Liver (tissue), 8 donors: ENCODE measurements at regions not wholly inside any gene's neighbourhood (a gene's known extent, or its start where the extent isn't known, plus 50 kb on each side); places are given as distances from the start of the nearest gene placed in this dataset.

ENCODE experiments used
- DNase-seq: peaks from one replicate; pipeline ENCODE4 v3.0.0-alpha.2; 2017; ENCODE audit warnings: low spot score
- H3K27ac ChIP-seq, 2 donors: one replicate each; pipeline ENCODE4 v1.7.0; 2013; ENCODE audit warnings: inconsistent platforms in 2 of 2, low read length in 2 of 2, control low read depth in 1 of 2, low read depth in 1 of 2, mild to moderate bottlenecking in 1 of 2
- H3K27me3 ChIP-seq, 4 donors: one replicate each; pipeline versions ENCODE4 v1.6.1 to v1.7.0; 2013; ENCODE audit warnings: low read length in 3 of 4, inconsistent platforms in 1 of 4, mild to moderate bottlenecking in 1 of 4, moderate library complexity in 1 of 4; ENCODE audit not compliant: control insufficient read depth in 4 of 4, insufficient read depth in 4 of 4
- H3K36me3 ChIP-seq, 4 donors: one replicate each; pipeline versions ENCODE4 v1.6.1 to v1.7.0; 2013; ENCODE audit warnings: low read length in 3 of 4, mild to moderate bottlenecking in 3 of 4, low read depth in 1 of 4, moderate library complexity in 1 of 4; ENCODE audit not compliant: control insufficient read depth in 4 of 4, insufficient read depth in 3 of 4
- H3K4me1 ChIP-seq, 4 donors: one replicate each; pipeline versions ENCODE4 v1.6.1 to v1.7.0; 2013; ENCODE audit warnings: low read length in 3 of 4, mild to moderate bottlenecking in 3 of 4, moderate library complexity in 1 of 4; ENCODE audit not compliant: control insufficient read depth in 4 of 4, insufficient read depth in 4 of 4
- H3K4me3 ChIP-seq, 3 donors: one replicate each; pipeline versions ENCODE4 v1.6.1 to v1.7.0; 2013; ENCODE audit warnings: low read length in 3 of 3, control low read depth in 1 of 3, low read depth in 1 of 3, mild to moderate bottlenecking in 1 of 3
- H3K9ac ChIP-seq, 2 donors: one replicate each; pipeline ENCODE4 v1.7.0; 2013; ENCODE audit warnings: low read length in 2 of 2, mild to moderate bottlenecking in 2 of 2, moderate library complexity in 2 of 2, control low read depth in 1 of 2, low read depth in 1 of 2
- H3K9me3 ChIP-seq, 4 donors: one replicate each; pipeline versions ENCODE4 v1.6.1 to v1.7.0; 2013; ENCODE audit warnings: low read length in 3 of 4; ENCODE audit not compliant: control insufficient read depth in 4 of 4
- ATF3 ChIP-seq: IDR thresholded peaks from 2 replicates; pipeline ENCODE4 v1.6.1; 2016; ENCODE audit warnings: antibody characterized with exemption
- CTCF ChIP-seq: fragments of 150-350 bp; IDR thresholded peaks from 2 replicates; pipeline ENCODE4 v1.5.1; 2017; ENCODE audit warnings: improper control_type of control experiment, low read depth, low read length; ENCODE audit not compliant: missing input control
- EGR1 ChIP-seq, 2 donors: IDR thresholded peaks; 2 replicates each; pipeline ENCODE4 v1.6.1; 2016 to 2018; ENCODE audit warnings: antibody characterized with exemption in 2 of 2, low read depth in 2 of 2
- FOXA1 ChIP-seq: IDR thresholded peaks from 2 replicates; pipeline ENCODE4 v1.6.1; 2016; ENCODE audit warnings: antibody characterized with exemption
- FOXA2 ChIP-seq: IDR thresholded peaks from 2 replicates; pipeline ENCODE4 v1.6.1; 2016; ENCODE audit warnings: antibody characterized with exemption
- HNF4A ChIP-seq, 2 donors: conservative IDR thresholded peaks; 2 replicates each; pipeline ENCODE4 v1.6.1; 2016; ENCODE audit warnings: antibody characterized with exemption in 2 of 2, mild to moderate bottlenecking in 2 of 2
- HNF4G ChIP-seq: IDR thresholded peaks from 2 replicates; pipeline ENCODE4 v1.6.1; 2016; ENCODE audit warnings: antibody characterized with exemption
- JUND ChIP-seq, 2 donors: IDR thresholded peaks; 2 replicates each; pipeline ENCODE4 v1.6.1; 2016; ENCODE audit warnings: antibody characterized with exemption in 2 of 2
- RAD21 ChIP-seq, 2 donors: IDR thresholded peaks; 2 replicates each; pipeline ENCODE4 v1.6.1; 2016; ENCODE audit warnings: antibody characterized with exemption in 2 of 2, mild to moderate bottlenecking in 2 of 2
- RXRA ChIP-seq, 2 donors: IDR thresholded peaks; 2 replicates each; pipeline ENCODE4 v1.6.1; 2017 to 2018; ENCODE audit warnings: antibody characterized with exemption in 2 of 2, mild to moderate bottlenecking in 1 of 2
- SP1 ChIP-seq: IDR thresholded peaks from 2 replicates; pipeline ENCODE4 v1.6.1; 2018; ENCODE audit warnings: antibody characterized with exemption, mild to moderate bottlenecking
- TAF1 ChIP-seq: conservative IDR thresholded peaks from 2 replicates; pipeline ENCODE4 v1.6.1; 2016; ENCODE audit warnings: antibody characterized with exemption, mild to moderate bottlenecking
- WGBS: extraction: QIAGEN DNeasy Blood & Tissue Kit; methylation state at CpG from one replicate; pipeline ENCODE4 v1.1.7; 2013; 5-methylcytosine and 5-hydroxymethylcytosine counted together
- TF ChIP-seq, protein P1 (sequence below): IDR thresholded peaks from 2 replicates; pipeline ENCODE4 v1.6.1; 2016; ENCODE audit warnings: antibody characterized with exemption, mild to moderate bottlenecking
- TF ChIP-seq, protein P2 (sequence below): IDR thresholded peaks from 2 replicates; pipeline ENCODE4 v1.6.1; 2016; ENCODE audit warnings: antibody characterized with exemption
- TF ChIP-seq, protein P3 (sequence below): IDR thresholded peaks from 2 replicates; pipeline ENCODE4 v1.6.1; 2016; ENCODE audit warnings: antibody characterized with exemption
- donor health status: healthy.
- donor health status: healthy.
- donor health status: healthy.
- donor health status: healthy.
- donor health status: healthy.

- no peaks in the 10 kb centered on the region for H3K9me3 ChIP-seq
- H3K27ac ChIP-seq: no peak overlapping the region
- no peak for DNase-seq
- peaks cover 0 to 3% (median 0%) of the 10 kb centered on the region in 4 donors for H3K27me3 ChIP-seq
- 86% methylated on average over 2 of the region's 2 CpGs for WGBS
- no peak for TF ChIP-seq FOXA1
- no peak for TF ChIP-seq ATF3
- TF ChIP-seq, protein P1, sequence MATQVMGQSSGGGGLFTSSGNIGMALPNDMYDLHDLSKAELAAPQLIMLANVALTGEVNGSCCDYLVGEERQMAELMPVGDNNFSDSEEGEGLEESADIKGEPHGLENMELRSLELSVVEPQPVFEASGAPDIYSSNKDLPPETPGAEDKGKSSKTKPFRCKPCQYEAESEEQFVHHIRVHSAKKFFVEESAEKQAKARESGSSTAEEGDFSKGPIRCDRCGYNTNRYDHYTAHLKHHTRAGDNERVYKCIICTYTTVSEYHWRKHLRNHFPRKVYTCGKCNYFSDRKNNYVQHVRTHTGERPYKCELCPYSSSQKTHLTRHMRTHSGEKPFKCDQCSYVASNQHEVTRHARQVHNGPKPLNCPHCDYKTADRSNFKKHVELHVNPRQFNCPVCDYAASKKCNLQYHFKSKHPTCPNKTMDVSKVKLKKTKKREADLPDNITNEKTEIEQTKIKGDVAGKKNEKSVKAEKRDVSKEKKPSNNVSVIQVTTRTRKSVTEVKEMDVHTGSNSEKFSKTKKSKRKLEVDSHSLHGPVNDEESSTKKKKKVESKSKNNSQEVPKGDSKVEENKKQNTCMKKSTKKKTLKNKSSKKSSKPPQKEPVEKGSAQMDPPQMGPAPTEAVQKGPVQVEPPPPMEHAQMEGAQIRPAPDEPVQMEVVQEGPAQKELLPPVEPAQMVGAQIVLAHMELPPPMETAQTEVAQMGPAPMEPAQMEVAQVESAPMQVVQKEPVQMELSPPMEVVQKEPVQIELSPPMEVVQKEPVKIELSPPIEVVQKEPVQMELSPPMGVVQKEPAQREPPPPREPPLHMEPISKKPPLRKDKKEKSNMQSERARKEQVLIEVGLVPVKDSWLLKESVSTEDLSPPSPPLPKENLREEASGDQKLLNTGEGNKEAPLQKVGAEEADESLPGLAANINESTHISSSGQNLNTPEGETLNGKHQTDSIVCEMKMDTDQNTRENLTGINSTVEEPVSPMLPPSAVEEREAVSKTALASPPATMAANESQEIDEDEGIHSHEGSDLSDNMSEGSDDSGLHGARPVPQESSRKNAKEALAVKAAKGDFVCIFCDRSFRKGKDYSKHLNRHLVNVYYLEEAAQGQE: no peak
- no peak for TF ChIP-seq CTCF
- TF ChIP-seq SP1: no peak
- TF ChIP-seq FOXA2: no peak
- no peaks in the 10 kb centered on the region for H3K36me3 ChIP-seq
- H3K9ac ChIP-seq: no peak overlapping the region
- no peaks in the 10 kb centered on the region for H3K4me1 ChIP-seq
- H3K4me3 ChIP-seq: no peak overlapping the region
Measured at GRCh38 chr3:72003936-72004335, 219.0 kb upstream of the PROK2 start.

DNA sequence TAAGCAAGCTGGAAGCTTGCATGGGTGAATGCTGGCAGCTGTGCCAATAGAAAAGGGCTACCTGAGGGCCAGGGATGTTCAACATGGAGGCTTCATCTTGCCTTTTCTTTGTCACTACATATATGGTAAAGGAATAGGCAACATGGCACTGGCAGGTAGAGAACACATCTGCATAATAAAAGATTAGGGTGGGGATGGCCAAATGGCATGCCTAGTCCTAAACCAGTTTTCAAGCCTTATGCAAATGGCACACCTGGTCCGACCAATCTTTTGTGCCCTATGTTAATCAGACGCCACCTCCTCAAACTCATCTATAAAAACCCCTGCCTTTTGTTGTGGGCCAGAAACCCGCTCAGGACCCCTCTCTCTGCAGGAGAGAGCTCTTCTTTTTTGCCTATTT is 216.8 kb upstream of the PROK2 start:
- no peaks in the 10 kb centered on the region for H3K4me1 ChIP-seq
- 60% methylated on average over 3 of the region's 3 CpGs for WGBS
- no peak for DNase-seq
- peaks cover 0 to 3% (median 0%) of the 10 kb centered on the region in 4 donors for H3K27me3 ChIP-seq
- no peak overlapping the region for H3K9ac ChIP-seq
- H3K36me3 ChIP-seq: no peaks in the 10 kb centered on the region
- no peak for TF ChIP-seq TAF1
- no peak for TF ChIP-seq FOXA1
- no peak for TF ChIP-seq HNF4G
- TF ChIP-seq RAD21 (IDR thresholded peaks at IDR 0.05): no peak
- TF ChIP-seq EGR1 (IDR thresholded peaks at IDR 0.05; ENCODE audit: low read depth in 2 of 2): no peak
- no peak for TF ChIP-seq SP1
- TF ChIP-seq ATF3: no peak
- TF ChIP-seq, protein P2, sequence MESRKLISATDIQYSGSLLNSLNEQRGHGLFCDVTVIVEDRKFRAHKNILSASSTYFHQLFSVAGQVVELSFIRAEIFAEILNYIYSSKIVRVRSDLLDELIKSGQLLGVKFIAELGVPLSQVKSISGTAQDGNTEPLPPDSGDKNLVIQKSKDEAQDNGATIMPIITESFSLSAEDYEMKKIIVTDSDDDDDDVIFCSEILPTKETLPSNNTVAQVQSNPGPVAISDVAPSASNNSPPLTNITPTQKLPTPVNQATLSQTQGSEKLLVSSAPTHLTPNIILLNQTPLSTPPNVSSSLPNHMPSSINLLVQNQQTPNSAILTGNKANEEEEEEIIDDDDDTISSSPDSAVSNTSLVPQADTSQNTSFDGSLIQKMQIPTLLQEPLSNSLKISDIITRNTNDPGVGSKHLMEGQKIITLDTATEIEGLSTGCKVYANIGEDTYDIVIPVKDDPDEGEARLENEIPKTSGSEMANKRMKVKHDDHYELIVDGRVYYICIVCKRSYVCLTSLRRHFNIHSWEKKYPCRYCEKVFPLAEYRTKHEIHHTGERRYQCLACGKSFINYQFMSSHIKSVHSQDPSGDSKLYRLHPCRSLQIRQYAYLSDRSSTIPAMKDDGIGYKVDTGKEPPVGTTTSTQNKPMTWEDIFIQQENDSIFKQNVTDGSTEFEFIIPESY: no peak
- TF ChIP-seq RXRA (IDR thresholded peaks at IDR 0.05): no peak
- TF ChIP-seq CTCF: no peak
- TF ChIP-seq JUND (IDR thresholded peaks at IDR 0.05): no peak
- TF ChIP-seq, protein P3, sequence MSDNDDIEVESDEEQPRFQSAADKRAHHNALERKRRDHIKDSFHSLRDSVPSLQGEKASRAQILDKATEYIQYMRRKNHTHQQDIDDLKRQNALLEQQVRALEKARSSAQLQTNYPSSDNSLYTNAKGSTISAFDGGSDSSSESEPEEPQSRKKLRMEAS: no peak
- TF ChIP-seq HNF4A (conservative IDR thresholded peaks at IDR 0.05): no peak
- H3K27ac ChIP-seq: no peak overlapping the region
- H3K9me3 ChIP-seq: no peaks in the 10 kb centered on the region
- H3K4me3 ChIP-seq: no peak overlapping the region
